GM12872 (cell line): ENCODE measurements at regions not wholly inside any gene's neighbourhood (a gene's known extent, or its start where the extent isn't known, plus 50 kb on each side); places are given as distances from the start of the nearest gene placed in this dataset.

Experiments used
- TF ChIP-seq, protein P1 (sequence below): IDR thresholded peaks from 3 replicates; pipeline ENCODE4 v1.5.1; 2011; ENCODE audit warnings: low read depth, mild to moderate bottlenecking, low read length, moderate library complexity; ENCODE audit not compliant: insufficient read depth

DNA sequence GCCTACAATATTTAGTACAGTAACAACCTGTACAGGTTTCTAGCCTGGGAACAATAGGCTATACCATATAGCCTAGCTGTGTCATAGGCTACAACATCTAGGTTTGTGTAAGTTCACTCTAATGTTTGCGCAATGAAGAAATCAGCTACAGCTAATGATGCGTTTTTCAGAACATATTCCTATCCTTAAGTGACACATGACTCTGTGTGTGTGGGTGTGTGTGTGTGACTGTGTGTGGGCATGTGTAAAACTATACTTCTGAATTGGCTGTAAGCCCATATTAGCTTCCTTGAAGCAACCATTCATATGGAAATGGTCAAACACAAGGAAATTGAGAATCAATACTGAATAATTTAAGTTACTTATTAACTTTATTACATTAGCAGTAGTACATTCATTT lies 120.8 kb upstream of the SULT1C3 start:
- TF ChIP-seq, protein P1, sequence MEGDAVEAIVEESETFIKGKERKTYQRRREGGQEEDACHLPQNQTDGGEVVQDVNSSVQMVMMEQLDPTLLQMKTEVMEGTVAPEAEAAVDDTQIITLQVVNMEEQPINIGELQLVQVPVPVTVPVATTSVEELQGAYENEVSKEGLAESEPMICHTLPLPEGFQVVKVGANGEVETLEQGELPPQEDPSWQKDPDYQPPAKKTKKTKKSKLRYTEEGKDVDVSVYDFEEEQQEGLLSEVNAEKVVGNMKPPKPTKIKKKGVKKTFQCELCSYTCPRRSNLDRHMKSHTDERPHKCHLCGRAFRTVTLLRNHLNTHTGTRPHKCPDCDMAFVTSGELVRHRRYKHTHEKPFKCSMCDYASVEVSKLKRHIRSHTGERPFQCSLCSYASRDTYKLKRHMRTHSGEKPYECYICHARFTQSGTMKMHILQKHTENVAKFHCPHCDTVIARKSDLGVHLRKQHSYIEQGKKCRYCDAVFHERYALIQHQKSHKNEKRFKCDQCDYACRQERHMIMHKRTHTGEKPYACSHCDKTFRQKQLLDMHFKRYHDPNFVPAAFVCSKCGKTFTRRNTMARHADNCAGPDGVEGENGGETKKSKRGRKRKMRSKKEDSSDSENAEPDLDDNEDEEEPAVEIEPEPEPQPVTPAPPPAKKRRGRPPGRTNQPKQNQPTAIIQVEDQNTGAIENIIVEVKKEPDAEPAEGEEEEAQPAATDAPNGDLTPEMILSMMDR: no peak

DNA sequence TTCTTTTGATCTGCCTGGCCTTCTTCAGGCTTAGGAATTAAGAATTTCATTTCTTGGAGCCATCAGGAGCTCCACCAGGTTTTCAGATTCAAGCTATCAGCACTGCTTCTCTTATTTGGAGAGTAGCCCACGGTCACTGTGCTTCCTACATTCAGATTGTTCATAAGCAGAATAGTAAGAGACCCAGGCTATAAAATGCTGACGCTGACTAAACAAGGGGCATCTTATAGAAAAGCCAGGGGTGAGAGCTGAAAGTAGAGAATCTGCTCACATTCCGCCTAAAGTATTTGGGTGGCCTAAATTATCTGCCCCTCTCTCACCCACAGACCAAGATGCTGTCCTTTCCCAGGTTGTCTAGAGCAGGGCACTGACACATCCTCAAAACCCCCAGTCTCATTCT lies 120.3 kb upstream of the SULT1C3 start:
- TF ChIP-seq, protein P1: no peak

DNA sequence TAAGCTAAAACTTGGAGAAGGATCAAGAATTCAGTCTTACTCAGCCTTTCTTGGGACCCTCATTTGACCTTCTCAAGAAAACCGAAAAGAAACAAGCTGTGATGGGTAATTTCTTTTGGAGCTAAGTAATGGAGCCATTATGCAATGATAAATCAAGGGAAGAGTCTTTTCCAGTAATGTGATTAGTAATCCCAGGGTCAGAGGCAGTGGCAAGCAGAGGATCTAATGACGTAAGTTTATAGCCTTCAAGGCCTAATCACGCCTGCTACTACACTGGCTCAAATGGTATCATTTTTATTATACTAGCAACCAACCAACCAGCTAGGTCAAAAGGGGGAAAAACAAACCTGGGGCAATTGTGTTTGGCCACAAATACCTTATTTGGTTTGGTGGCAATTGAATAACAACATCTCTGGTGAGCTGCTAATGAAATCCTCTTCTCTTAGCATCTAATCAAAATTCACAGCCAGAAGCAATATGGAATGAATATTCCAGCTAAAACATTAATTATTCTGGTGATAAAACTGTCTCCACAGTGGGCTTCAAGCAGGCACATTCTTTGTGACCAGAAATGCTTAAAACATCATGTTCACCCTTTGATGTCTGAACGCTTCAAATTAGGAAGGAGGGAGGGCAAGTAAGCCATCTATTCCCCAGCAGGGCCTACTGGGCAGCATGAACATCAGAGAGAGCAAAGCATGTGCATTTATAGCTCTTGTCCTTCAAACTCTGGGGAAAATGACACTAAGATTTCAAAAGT lies 114.9 kb upstream of the SULT1C3 start:
- TF ChIP-seq, protein P1: no peak

DNA sequence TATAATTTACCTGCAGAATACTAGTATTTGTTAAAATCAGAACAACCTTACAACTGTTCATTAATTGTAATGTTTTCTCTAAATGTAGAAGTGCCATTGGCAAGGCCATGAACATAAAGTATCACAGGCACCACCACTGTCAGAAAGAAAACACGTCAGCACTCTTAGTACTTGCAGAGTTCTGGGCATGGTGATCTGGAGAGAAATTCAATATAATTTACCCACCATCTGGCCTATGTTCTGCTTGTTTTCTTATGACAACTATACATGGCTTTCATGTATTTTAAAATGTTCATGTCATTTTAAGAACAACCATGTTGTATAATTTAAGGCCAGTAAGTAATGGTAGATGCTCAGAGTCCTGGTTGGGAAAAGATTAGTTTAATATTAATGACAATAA lies 114.2 kb upstream of the SULT1C3 start:
- TF ChIP-seq, protein P1: no peak

DNA sequence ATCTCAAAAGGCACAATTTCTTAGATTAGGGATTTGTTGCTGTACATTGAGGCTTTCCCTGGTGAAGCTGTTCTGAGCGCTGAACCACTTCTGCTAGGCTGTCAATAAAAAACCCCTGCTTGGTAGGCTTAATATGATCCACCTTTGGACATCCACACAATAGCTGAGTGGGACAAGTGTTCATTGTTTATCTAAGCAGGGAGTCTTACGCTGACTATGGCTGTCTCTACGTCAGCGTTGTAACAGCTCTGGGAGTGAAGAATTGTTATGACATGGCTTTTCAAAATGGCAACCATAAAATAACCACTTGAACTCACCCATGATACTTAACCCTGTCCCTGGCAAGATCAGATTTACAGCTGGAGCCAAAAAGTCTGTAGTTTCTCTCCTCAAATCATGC lies 111.5 kb upstream of the SULT1C3 start:
- TF ChIP-seq, protein P1: no peak

DNA sequence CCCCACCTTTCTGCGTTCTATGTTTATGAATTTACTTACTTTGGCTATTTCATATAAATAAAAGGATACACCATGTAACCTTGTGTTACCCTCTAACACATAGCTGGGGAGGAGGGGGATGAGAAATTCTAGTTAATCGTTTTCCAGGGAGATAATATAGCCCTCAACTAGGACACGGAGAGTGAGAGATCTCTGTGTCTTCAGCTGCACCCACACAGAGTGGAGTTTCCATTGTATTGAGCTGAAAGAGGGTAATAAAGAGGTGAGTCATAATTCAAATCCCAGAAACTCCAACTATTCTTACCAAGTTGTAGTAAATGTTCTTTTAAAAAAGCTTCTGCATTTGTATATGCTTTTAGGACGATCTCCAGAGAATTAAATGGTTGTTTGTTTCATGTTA lies 110.1 kb upstream of the SULT1C3 start:
- TF ChIP-seq, protein P1: no peak

DNA sequence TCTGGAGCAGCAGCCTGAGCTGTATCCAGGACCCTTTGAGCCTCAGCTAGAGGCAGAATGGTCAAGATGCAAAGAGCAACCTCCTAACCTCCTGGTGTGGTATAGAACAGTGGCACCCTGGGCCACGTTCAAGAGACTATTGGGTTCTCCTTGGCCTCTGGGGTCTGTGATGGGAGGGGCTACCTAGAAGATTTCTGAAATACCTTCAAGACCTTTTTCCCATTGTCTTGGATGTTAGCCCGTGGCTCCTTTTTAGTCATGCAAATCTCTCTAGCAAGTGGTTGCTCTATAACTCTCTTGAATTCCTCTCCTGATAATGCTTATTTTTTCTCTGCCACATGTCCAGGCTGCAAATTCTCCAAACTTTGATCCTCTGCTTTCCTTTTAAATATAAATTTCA lies 106.3 kb upstream of the SULT1C3 start:
- TF ChIP-seq, protein P1: no peak
